ENCODE measurements at regions not wholly inside any gene's neighbourhood (a gene's known extent, or its start where the extent isn't known, plus 50 kb on each side); places are given as distances from the start of the nearest gene placed in this dataset.

DNA sequence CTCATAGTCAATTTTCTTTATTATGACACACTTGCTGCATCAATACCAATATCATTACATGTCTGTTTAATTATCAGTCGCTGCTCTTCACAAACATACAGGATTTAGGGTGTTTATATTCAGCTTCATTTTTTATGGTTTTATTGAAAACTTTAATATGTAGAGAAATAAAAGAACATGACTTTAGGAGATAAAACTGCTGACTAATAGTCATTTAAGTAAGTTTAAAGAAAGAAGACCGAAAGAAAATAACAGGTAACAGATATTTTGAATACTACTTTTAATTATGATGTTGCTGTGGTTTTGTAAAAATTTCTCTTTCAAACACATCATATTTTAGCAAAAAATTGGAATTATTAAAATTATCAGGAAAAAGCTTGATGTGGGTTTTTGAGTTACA lies 685.1 kb upstream of the BRINP3 start:
- TF ChIP-seq MAFK (IDR thresholded peaks at IDR 0.05; ENCODE audit: low read depth, low read length) (peak; percentile 28; the same call in 1 of the 2 replicates), RCOR1 (IDR thresholded peaks at IDR 0.05; ENCODE audit: insufficient replicate concordance, low read length) (no peak), MXI1 (IDR thresholded peaks at IDR 0.05; ENCODE audit: borderline replicate concordance, low read depth, low read length) (no peak)
- Histone ChIP-seq H3K9me1 (ENCODE audit: insufficient read depth, low read length) (no peaks in the 10 kb centered on the region), H3K18ac (ENCODE audit: low read depth, low read length) (no peak overlapping the region), H3K56ac (ENCODE audit: extremely low read depth, insufficient read depth, low read length) (no peak overlapping the region), H2BK15ac (ENCODE audit: low read depth, low read length) (no peak overlapping the region), H3K14ac (replicated peaks; ENCODE audit: low read depth, low read length) (no peak overlapping the region), H4K8ac (ENCODE audit: low read depth in 2 of 2, low read length in 2 of 2) (no peak overlapping the region), H3K4me1 (ENCODE audit: control insufficient read depth, insufficient read depth, low read length) (no peaks in the 10 kb centered on the region), H2BK20ac (ENCODE audit: low read depth, low read length) (no peak overlapping the region), H2BK5ac (ENCODE audit: low read depth, low read length, poor library complexity, severe bottlenecking) (no peak overlapping the region), H2AK9ac (replicated peaks; ENCODE audit: low read depth, low read length, poor library complexity) (no peak overlapping the region), H3K79me1 (ENCODE audit: low read depth in 1 of 2, low read length in 2 of 2) (no peaks in the 10 kb centered on the region), H2AFZ (replicated peaks; ENCODE audit: low read length, poor library complexity) (no peak overlapping the region), H3K23ac (ENCODE audit: low read depth, low read length) (no peak overlapping the region), H3K36me3 (ENCODE audit: control insufficient read depth, insufficient read depth, low read length) (no peaks in the 10 kb centered on the region), H3K4me2 (ENCODE audit: low read depth, low read length) (no peak overlapping the region), H3K4me3 (ENCODE audit: insufficient read depth, low read depth, low read length) (no peak overlapping the region), H3K27ac (ENCODE audit: insufficient read depth, low read length) (no peak overlapping the region), H3K4ac (ENCODE audit: low read depth, low read length) (no peak overlapping the region), H4K91ac (ENCODE audit: insufficient read depth, low read depth, low read length) (no peak overlapping the region), H2BK120ac (ENCODE audit: low read depth, low read length) (no peak overlapping the region), H4K5ac (ENCODE audit: low read depth, low read length) (no peak overlapping the region), H3K9me3 (ENCODE audit: control insufficient read depth, insufficient read depth, low read length) (no peaks in the 10 kb centered on the region), H2AK5ac (ENCODE audit: low read depth, low read length) (no peak overlapping the region), H3K9ac (ENCODE audit: low read depth, low read length) (no peak overlapping the region), H4K20me1 (ENCODE audit: insufficient read depth, low read length) (no peaks in the 10 kb centered on the region), H3K27me3 (ENCODE audit: control insufficient read depth, insufficient read depth, low read length) (no peaks in the 10 kb centered on the region)
- ChIA-PET CTCF (no interaction called here), POLR2A (ENCODE audit: unreplicated experiment) (no interaction called here)
- intact Hi-C loops (cut with micrococcal nuclease) (no loop called here), dilution Hi-C loops (cut with HindIII; ENCODE audit: low sequenced_read_pairs, unreplicated experiment) (no loop called here), in situ Hi-C loops (cut with MboI; ENCODE audit: low sequenced_read_pairs) (no loop called here)
- BruUV-seq (replicated peaks), result no TSS peak
- DNase-seq, result no peak
- WGBS, 2 experiments (ENCODE audit: extremely low coverage in 2 of 2, insufficient read length in 1 of 2), result no CpG with 5 or more reads among the region's 2 CpGs
- ATAC-seq (ENCODE audit: low read depth), result no peak

Measured in IMR-90 (cell line).